Activated CD8-positive, alpha-beta memory T cell treated with anti-CD3 and anti-CD28 coated beads, Interleukin-2, amount 50 U/mL, for 48 hours (primary cell): ENCODE measurements at regions not wholly inside any gene's neighbourhood (a gene's known extent, or its start where the extent isn't known, plus 50 kb on each side); places are given as distances from the start of the nearest gene placed in this dataset.

Experiments
- DNase-seq: peaks from one replicate; pipeline ENCODE4 v3.0.0-alpha.2; 2020

- DNase-seq: no peak
Measured at GRCh38 chr12:13277293-13277692, 80.8 kb downstream of the EMP1 start.

GRCh38 chr12:13275241-13276085 lies 78.9 kb downstream of the EMP1 start:
- DNase-seq: no peak

GRCh38 chr12:13273850-13274249 lies 77.3 kb downstream of the EMP1 start:
- DNase-seq: no peak

GRCh38 chr12:13273097-13273496 lies 76.6 kb downstream of the EMP1 start:
- DNase-seq: no peak

- DNase-seq: no peak
Measured at GRCh38 chr12:13270817-13271216, 74.3 kb downstream of the EMP1 start.
